ENCODE measurements at regions not wholly inside any gene's neighbourhood (a gene's known extent, or its start where the extent isn't known, plus 50 kb on each side); places are given as distances from the start of the nearest gene placed in this dataset.

DNA sequence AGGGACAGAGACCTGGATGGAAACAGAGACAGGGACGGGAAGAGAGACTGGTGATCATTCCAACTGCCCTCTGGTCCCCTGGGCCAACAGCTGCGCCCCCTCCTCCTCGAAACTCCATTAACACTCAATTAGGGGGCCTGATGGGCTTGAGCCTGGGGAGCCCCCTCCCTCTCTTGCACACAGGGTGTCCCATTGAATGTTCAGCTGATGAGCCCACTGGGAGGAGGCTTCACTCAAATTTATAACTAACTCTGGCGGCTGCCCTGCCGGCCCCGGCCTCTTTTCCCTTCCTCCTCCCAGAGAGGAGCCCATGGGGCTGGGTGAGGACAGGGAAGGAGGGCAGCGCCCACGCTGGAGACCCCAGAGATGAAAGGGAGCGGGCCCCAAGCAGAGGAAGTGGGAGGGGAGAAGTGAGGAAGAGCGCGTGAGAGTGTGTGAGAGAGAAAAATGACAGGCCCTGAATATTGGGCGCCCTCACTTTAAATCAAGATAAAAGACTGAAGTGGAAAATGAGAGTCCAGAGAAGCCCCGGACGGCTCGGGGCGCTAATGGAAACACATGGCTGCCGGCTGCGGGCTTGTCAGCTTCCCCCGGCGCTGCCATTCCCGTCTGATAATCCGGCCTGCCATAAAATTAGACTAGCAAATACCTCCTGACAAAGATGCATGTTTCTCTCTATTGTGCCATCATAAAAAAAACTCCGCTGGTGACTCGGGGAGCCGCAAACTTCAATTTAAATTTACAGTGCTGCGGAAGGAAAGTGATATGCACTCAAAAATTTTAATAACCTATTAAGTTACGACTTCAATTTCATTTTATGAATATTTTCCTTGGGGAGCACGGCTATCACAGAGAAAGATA, 58.0 kb upstream of the PAX2 start:
- no peaks in the 10 kb centered on the region for H3K36me3 Mint-ChIP-seq
- no peak overlapping the region for H3K4me3 Mint-ChIP-seq
- H3K9me3 Mint-ChIP-seq, result no peaks in the 10 kb centered on the region
- H3K4me1 Mint-ChIP-seq, result peaks cover 6 to 8% of the 10 kb centered on the region in 2 donors
- DNase-seq, result no peak
- ATAC-seq (replicated peaks), result no peak
- no peak overlapping the region for H3K27ac Mint-ChIP-seq
- peaks cover 86 to 89% of the 10 kb centered on the region in 2 donors for H3K27me3 Mint-ChIP-seq

DNA sequence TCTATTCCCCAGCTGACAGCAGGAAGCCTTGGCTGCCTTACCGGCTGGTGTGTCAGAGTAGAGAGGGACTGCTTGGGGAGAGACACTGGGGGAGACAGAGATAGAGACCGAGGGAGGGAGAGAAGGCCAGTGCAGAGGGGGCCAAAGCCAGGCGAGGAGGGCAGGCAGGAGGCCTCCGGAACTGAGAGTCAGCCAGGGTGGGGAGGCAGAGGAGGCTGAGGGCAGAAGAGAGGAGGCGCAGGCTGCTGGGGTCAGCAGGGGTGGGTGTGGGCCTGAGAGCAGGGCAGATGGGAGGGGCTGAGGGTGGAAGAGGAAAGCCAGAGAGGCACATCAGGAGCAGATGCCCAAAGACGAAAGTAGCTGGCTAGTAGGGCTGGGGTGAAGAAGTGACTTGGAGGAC, 57.2 kb upstream of the PAX2 start:
- ATAC-seq (replicated peaks) (no peak), DNase-seq (no peak)
- no peak overlapping the region for H3K27ac Mint-ChIP-seq
- H3K27me3 Mint-ChIP-seq, result peaks cover 78 to 83% of the 10 kb centered on the region in 2 donors
- no peaks in the 10 kb centered on the region for H3K9me3 Mint-ChIP-seq
- H3K4me3 Mint-ChIP-seq, result no peak overlapping the region
- peaks cover 5 to 8% of the 10 kb centered on the region in 2 donors for H3K4me1 Mint-ChIP-seq
- H3K36me3 Mint-ChIP-seq, result no peaks in the 10 kb centered on the region

DNA sequence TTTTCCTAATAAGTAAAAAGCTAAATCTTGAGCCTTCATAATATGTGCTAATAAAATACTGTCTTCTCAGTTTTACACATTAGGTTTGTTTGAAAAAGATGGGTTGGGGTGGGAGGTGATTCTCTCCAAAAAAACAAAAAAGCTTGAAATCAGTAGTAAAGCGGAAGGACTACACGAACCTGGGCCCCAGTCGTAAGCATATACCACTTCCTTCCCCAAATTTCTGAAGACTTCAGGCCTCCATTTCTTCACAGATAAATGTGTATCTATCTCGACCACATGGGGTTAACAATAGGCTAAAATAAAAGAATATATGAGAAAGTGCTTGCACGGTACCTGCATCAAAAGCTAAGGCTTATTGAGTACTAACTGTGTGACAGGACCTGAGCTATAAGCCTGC, 51.6 kb upstream of the PAX2 start:
- H3K4me1 Mint-ChIP-seq, result peaks cover 7 to 13% of the 10 kb centered on the region in 2 donors
- H3K27me3 Mint-ChIP-seq, result peaks cover 39 to 40% of the 10 kb centered on the region in 2 donors
- H3K36me3 Mint-ChIP-seq, result no peaks in the 10 kb centered on the region
- H3K4me3 Mint-ChIP-seq, result no peak overlapping the region
- ATAC-seq (replicated peaks), result no peak
- DNase-seq, result no peak
- H3K27ac Mint-ChIP-seq, result no peak overlapping the region
- peaks cover 0 to 1% of the 10 kb centered on the region in 2 donors for H3K9me3 Mint-ChIP-seq

Measured in stimulated activated naive B cell treated with anti-CD40 and anti-IgM and Interleukin-4, amounts not matched to agents 10 μg/mL and 1 μg/mL and 100 μg/mL, for 72 hours (primary cell).